Fibroblast of the aortic adventitia (primary cell): ENCODE measurements at regions not wholly inside any gene's neighbourhood (a gene's known extent, or its start where the extent isn't known, plus 50 kb on each side); places are given as distances from the start of the nearest gene placed in this dataset.

ENCODE experiments used
- DNase-seq: peaks from one replicate; pipeline ENCODE4 v3.0.0-alpha.2; 2010; ENCODE audit warnings: low read depth
- H3K4me3 ChIP-seq: 2 replicates; pipeline ENCODE4 v1.5.1; 2011; ENCODE audit warnings: low read depth, mild to moderate bottlenecking, control low read depth, low read length, moderate library complexity
- CTCF ChIP-seq: IDR thresholded peaks from 2 replicates; pipeline ENCODE4 v1.5.1; 2011; ENCODE audit warnings: mild to moderate bottlenecking, low read length, control low read depth, inconsistent platforms; ENCODE audit not compliant: insufficient read depth

GRCh38 chr4:175215657-175216056 is 297.5 kb downstream of the ADAM29 start:
- no peak for DNase-seq
- no peak for TF ChIP-seq CTCF
- no peak overlapping the region for H3K4me3 ChIP-seq

- no peak for DNase-seq
- no peak for TF ChIP-seq CTCF
- H3K4me3 ChIP-seq, result no peak overlapping the region
Measured at GRCh38 chr4:175229154-175229553, 311.0 kb downstream of the ADAM29 start.

GRCh38 chr4:175234162-175234561 is 316.0 kb downstream of the ADAM29 start:
- no peak for TF ChIP-seq CTCF
- DNase-seq, result no peak
- no peak overlapping the region for H3K4me3 ChIP-seq

GRCh38 chr4:175238827-175239517 is 320.8 kb downstream of the ADAM29 start:
- no peak for TF ChIP-seq CTCF
- H3K4me3 ChIP-seq, result no peak overlapping the region
- DNase-seq, result no peak

GRCh38 chr4:175246941-175247340 is 328.8 kb downstream of the ADAM29 start:
- no peak for DNase-seq
- H3K4me3 ChIP-seq, result no peak overlapping the region

GRCh38 chr4:175252642-175253041 is 334.5 kb downstream of the ADAM29 start:
- no peak for DNase-seq
- H3K4me3 ChIP-seq, result no peak overlapping the region
- no peak for TF ChIP-seq CTCF

More at GRCh38 chr4:175246941-175247340, 328.8 kb downstream of the ADAM29 start:
- no peak for TF ChIP-seq CTCF
